PC-9 (cell line): ENCODE measurements at regions not wholly inside any gene's neighbourhood (a gene's known extent, or its start where the extent isn't known, plus 50 kb on each side); places are given as distances from the start of the nearest gene placed in this dataset.

Experiments
- BruUV-seq: library from RNA; stranded (reverse); fragments of 400-500 nt; replicated peaks from 2 replicates; lab custom pipeline; 2021; lab: Mats Ljungman, UMichigan
- CTCF ChIA-PET: fragments of 300-600 bp; sonication (Branson Sonifier 250); formaldehyde crosslinking; loops from one replicate; lab custom pipeline; 2022; ENCODE audit warnings: antibody characterized with exemption; lab: Charles Lee
- POLR2A ChIA-PET: fragments of 300-600 bp; sonication (Branson Sonifier 250); formaldehyde crosslinking; loops from one replicate; lab custom pipeline; 2022; ENCODE audit warnings: antibody characterized with exemption; ENCODE audit not compliant: unreplicated experiment; lab: Charles Lee
- DNase-seq, 2 experiments: peaks; one replicate each; pipeline versions ENCODE4 v3.0.0 to v3.0.0-alpha.2; 2015 to 2022; ENCODE audit warnings: mixed read lengths in 1 of 2
- H2AFZ ChIP-seq: fragments of 200-600 bp; sonication (generic); 2 replicates; pipeline ENCODE4 v1.8.1; 2017; ENCODE audit warnings: antibody characterized with exemption
- H3F3A ChIP-seq: fragments of 200-600 bp; sonication (generic); 2 replicates; pipeline ENCODE4 v1.8.1; 2017; ENCODE audit warnings: antibody characterized with exemption, mild to moderate bottlenecking, low read depth; ENCODE audit not compliant: insufficient read depth
- H3K27ac ChIP-seq: fragments of 200-600 bp; sonication (generic); 2 replicates; pipeline ENCODE4 v1.6.1; 2016; ENCODE audit warnings: mixed run types
- H3K27me3 ChIP-seq: fragments of 200-600 bp; sonication (generic); 2 replicates; pipeline ENCODE4 v1.6.1; 2016; ENCODE audit warnings: low read depth, mixed run types; ENCODE audit not compliant: insufficient read depth
- H3K36me3 ChIP-seq: fragments of 200-600 bp; sonication (generic); 2 replicates; pipeline ENCODE4 v1.6.1; 2016; ENCODE audit warnings: low read depth, mixed run types
- H3K4me1 ChIP-seq: fragments of 200-600 bp; sonication (generic); replicated peaks from 2 replicates; pipeline ENCODE4 v1.6.1; 2016; ENCODE audit warnings: mixed run types; ENCODE audit not compliant: insufficient read depth
- H3K4me2 ChIP-seq: fragments of 200-600 bp; sonication (generic); 2 replicates; pipeline ENCODE4 v1.6.1; 2017; ENCODE audit warnings: mixed run types
- H3K4me3 ChIP-seq: fragments of 200-600 bp; sonication (generic); 2 replicates; pipeline ENCODE4 v1.6.1; 2016; ENCODE audit warnings: mixed run types
- H3K79me2 ChIP-seq: fragments of 200-600 bp; sonication (generic); 2 replicates; pipeline ENCODE4 v1.6.1; 2017; ENCODE audit warnings: low read depth, mixed run types
- H3K9me2 ChIP-seq: fragments of 200-600 bp; sonication (generic); 2 replicates; pipeline ENCODE4 v1.8.1; 2017; ENCODE audit warnings: mild to moderate bottlenecking; ENCODE audit not compliant: insufficient read depth
- H3K9me3 ChIP-seq: fragments of 200-600 bp; sonication (generic); 2 replicates; pipeline ENCODE4 v1.8.1; 2016; ENCODE audit warnings: low read depth; ENCODE audit not compliant: insufficient read depth
- H4K20me1 ChIP-seq: fragments of 200-600 bp; sonication (generic); 2 replicates; pipeline ENCODE4 v1.8.1; 2017; ENCODE audit not compliant: insufficient read depth
- CTCF ChIP-seq: fragments of 200-600 bp; sonication (generic); conservative IDR thresholded peaks from 2 replicates; pipeline ENCODE4 v1.6.1; 2017; ENCODE audit warnings: mixed run types, antibody characterized with exemption, mild to moderate bottlenecking, moderate library complexity
- EZH2 ChIP-seq: fragments of 200-600 bp; sonication (generic); IDR thresholded peaks from 2 replicates; pipeline ENCODE4 v1.8.0; 2017; ENCODE audit warnings: antibody characterized with exemption, low read depth
- intact Hi-C: fragments of 100-400 bp; cut with micrococcal nuclease; formaldehyde crosslinking; loops from one replicate; pipeline ENCODE4 v1.10.0; 2022; ENCODE audit not compliant: unreplicated experiment

GRCh38 chrX:85569096-85569495 is 189.6 kb upstream of the POF1B start:
- Histone ChIP-seq H3K4me3 (no peak overlapping the region), H4K20me1 (no peaks in the 10 kb centered on the region), H3K9me2 (no peaks in the 10 kb centered on the region), H3K79me2 (no peaks in the 10 kb centered on the region), H3K27ac (no peak overlapping the region), H3K9me3 (no peaks in the 10 kb centered on the region), H2AFZ (no peak overlapping the region), H3K36me3 (no peaks in the 10 kb centered on the region), H3F3A (no peaks in the 10 kb centered on the region), H3K27me3 (no peaks in the 10 kb centered on the region), H3K4me1 (no peaks in the 10 kb centered on the region), H3K4me2 (no peak overlapping the region)
- no peak for TF ChIP-seq CTCF
- CTCF ChIA-PET: no interaction called here
- no peak for DNase-seq
- no TSS peak for BruUV-seq
- POLR2A ChIA-PET: no interaction called here
- intact Hi-C loops: no loop called here

DNA sequence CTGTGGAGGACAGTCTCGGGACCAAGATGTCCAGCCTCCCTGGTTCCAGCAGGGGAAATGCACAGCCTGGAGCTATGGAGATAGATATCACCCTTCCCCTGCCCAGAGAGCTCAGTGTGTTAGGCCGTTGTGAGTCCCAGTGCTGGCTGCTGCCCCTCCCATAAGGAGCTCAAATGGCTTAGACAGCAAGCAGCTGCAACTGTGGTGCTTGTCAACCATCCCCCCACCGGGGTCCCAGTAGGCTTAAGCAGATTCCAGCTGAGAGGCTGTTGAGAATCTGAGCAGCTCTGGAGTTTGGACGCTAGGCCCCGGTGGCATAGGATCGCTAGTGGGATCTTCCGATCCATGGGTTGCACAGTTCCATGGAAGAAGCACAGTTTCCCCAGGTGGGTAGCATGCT is 181.8 kb upstream of the POF1B start:
- no peaks in the 10 kb centered on the region for H3K9me3 ChIP-seq
- H3F3A ChIP-seq: no peaks in the 10 kb centered on the region
- H3K4me1 ChIP-seq: no peaks in the 10 kb centered on the region
- no peaks in the 10 kb centered on the region for H3K79me2 ChIP-seq
- no peak overlapping the region for H3K27ac ChIP-seq
- no peak overlapping the region for H3K4me3 ChIP-seq
- no peaks in the 10 kb centered on the region for H4K20me1 ChIP-seq
- H3K36me3 ChIP-seq: no peaks in the 10 kb centered on the region
- ChIA-PET POLR2A (no interaction called here), CTCF (no interaction called here)
- no peak for DNase-seq
- no peak for TF ChIP-seq CTCF
- no peak for TF ChIP-seq EZH2
- no peaks in the 10 kb centered on the region for H3K9me2 ChIP-seq
- no TSS peak for BruUV-seq
- intact Hi-C loops: no loop called here
- no peak overlapping the region for H3K4me2 ChIP-seq
- H3K27me3 ChIP-seq: no peaks in the 10 kb centered on the region
- no peak overlapping the region for H2AFZ ChIP-seq

- CTCF ChIA-PET: no interaction called here
- H3K36me3 ChIP-seq: no peaks in the 10 kb centered on the region
- no peaks in the 10 kb centered on the region for H3K9me2 ChIP-seq
- POLR2A ChIA-PET: no interaction called here
- no TSS peak for BruUV-seq
- no peak overlapping the region for H2AFZ ChIP-seq
- no peaks in the 10 kb centered on the region for H3F3A ChIP-seq
- no peaks in the 10 kb centered on the region for H3K9me3 ChIP-seq
- H3K4me1 ChIP-seq: no peaks in the 10 kb centered on the region
- no peak overlapping the region for H3K4me3 ChIP-seq
- H3K79me2 ChIP-seq: no peaks in the 10 kb centered on the region
- TF ChIP-seq EZH2: no peak
- peak; percentile 59 for TF ChIP-seq CTCF
- no peaks in the 10 kb centered on the region for H3K27me3 ChIP-seq
- no peak for DNase-seq
- no peaks in the 10 kb centered on the region for H4K20me1 ChIP-seq
- 0 out of 2 replicates have a peak overlapping the region, but pooled peaks have one; percentile 44 for H3K4me2 ChIP-seq
- H3K27ac ChIP-seq: no peak overlapping the region
- intact Hi-C loops: loop anchor here (5.0 to 10.0 kb wide), 2 partner anchors 432 to 460 kb away; no protein-coding TSS in a partner anchor
These were observed 165.1 kb upstream of the POF1B start for GRCh38 chrX:85544609-85545008.
